ENCODE measurements at regions not wholly inside any gene's neighbourhood (a gene's known extent, or its start where the extent isn't known, plus 50 kb on each side); places are given as distances from the start of the nearest gene placed in this dataset.

DNA sequence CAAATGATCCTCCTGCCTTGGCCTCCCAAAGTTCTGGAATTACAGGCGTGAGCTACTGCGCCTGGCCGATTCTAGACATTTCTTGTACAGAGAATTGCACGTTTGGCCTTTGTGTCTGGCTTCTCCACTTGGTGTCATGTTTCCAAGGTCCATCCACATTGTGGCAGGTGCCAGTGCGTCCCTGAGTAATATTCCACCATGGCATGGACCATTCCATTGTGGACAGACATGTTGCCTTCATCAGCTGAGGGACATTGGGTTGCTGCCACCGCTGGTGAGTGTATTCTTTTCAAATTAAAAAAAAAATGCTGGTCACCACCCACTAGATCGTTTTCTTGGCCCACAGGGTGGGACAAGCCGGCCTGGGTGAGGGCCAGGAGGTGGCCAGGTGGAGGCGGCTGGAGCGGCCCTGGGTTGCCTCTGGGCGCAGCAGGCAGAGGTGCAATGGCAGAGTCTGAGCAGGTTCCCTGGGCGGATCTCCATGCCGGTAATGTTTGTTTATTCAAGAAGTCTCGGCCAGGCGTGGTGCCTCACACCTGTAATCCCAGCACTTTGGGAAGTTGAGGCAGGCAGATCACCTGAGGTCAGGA, 274.1 kb downstream of the SEC14L1 start:
- DNase-seq (ENCODE audit: extremely low read depth, low read depth): no peak
- TF ChIP-seq, protein P1, sequence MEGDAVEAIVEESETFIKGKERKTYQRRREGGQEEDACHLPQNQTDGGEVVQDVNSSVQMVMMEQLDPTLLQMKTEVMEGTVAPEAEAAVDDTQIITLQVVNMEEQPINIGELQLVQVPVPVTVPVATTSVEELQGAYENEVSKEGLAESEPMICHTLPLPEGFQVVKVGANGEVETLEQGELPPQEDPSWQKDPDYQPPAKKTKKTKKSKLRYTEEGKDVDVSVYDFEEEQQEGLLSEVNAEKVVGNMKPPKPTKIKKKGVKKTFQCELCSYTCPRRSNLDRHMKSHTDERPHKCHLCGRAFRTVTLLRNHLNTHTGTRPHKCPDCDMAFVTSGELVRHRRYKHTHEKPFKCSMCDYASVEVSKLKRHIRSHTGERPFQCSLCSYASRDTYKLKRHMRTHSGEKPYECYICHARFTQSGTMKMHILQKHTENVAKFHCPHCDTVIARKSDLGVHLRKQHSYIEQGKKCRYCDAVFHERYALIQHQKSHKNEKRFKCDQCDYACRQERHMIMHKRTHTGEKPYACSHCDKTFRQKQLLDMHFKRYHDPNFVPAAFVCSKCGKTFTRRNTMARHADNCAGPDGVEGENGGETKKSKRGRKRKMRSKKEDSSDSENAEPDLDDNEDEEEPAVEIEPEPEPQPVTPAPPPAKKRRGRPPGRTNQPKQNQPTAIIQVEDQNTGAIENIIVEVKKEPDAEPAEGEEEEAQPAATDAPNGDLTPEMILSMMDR (IDR thresholded peaks at IDR 0.05; ENCODE audit: low read depth, low read length): no peak

GRCh38 chr17:77416105-77416713, 275.4 kb downstream of the SEC14L1 start:
- TF ChIP-seq, protein P1 (IDR thresholded peaks at IDR 0.05; ENCODE audit: low read depth, low read length): no peak
- DNase-seq (ENCODE audit: extremely low read depth, low read depth): no peak

DNA sequence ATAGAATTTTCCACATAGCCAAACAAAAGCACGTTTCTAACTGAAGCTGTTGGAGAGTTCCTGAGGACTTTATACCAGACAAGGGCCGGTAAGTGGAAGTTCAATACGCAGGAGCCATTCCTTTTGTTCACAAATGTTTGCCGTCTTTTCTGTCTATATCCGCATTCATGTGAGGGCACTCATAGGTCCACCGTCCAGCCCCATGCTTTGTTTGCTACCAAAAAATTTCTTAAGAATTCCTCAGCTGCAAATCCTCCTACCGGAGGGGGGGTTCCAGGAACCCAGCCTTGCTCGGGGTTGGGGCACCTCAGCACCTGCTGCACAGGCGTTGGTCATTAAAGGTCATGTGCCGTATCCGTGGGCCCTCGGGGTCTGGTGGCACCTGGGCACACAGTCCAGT, 276.8 kb downstream of the SEC14L1 start:
- no peak for DNase-seq (ENCODE audit: extremely low read depth, low read depth)
- TF ChIP-seq, protein P1 (IDR thresholded peaks at IDR 0.05; ENCODE audit: low read depth, low read length): no peak

DNA sequence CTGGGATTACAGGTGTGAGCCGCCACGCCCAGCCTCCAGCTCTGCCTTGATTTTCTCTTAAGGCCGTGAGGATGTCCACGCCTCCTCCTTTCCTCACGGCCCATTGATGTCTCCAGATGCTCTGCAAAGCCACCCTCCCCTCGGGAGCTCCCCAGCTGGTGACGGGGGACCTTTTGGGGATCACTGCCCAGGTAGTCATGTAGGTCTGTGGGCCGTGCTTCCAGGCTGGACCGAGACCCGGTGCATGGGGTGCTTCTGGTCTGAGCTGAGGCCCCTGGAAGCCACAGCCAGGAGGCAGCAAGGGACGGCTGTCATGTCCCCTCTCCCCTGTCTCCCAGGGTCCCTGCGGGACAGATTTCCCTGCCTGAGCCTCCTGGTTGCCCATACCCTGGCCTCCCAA, 277.8 kb downstream of the SEC14L1 start:
- TF ChIP-seq, protein P1 (IDR thresholded peaks at IDR 0.05; ENCODE audit: low read depth, low read length): no peak
- DNase-seq (ENCODE audit: extremely low read depth, low read depth): no peak

- DNase-seq (ENCODE audit: extremely low read depth, low read depth): no peak
- TF ChIP-seq, protein P1 (IDR thresholded peaks at IDR 0.05; ENCODE audit: low read depth, low read length): no peak
Measured at GRCh38 chr17:77419095-77419494, 278.3 kb downstream of the SEC14L1 start.

- DNase-seq (ENCODE audit: extremely low read depth, low read depth): no peak
- TF ChIP-seq, protein P1 (IDR thresholded peaks at IDR 0.05; ENCODE audit: low read depth, low read length): no peak
Measured at GRCh38 chr17:77419547-77420094, 278.9 kb downstream of the SEC14L1 start.

GRCh38 chr17:77420095-77420803, 279.5 kb downstream of the SEC14L1 start:
- no peak for DNase-seq (ENCODE audit: extremely low read depth, low read depth)

More at GRCh38 chr17:77420095-77420803, 279.5 kb downstream of the SEC14L1 start:
- TF ChIP-seq, protein P1 (IDR thresholded peaks at IDR 0.05; ENCODE audit: low read depth, low read length): 0 out of 2 replicates have a peak, but pooled peaks have one; percentile 0

Data from AG09319 (cell line).